ENCODE measurements at regions not wholly inside any gene's neighbourhood (a gene's known extent, or its start where the extent isn't known, plus 50 kb on each side); places are given as distances from the start of the nearest gene placed in this dataset.

DNA sequence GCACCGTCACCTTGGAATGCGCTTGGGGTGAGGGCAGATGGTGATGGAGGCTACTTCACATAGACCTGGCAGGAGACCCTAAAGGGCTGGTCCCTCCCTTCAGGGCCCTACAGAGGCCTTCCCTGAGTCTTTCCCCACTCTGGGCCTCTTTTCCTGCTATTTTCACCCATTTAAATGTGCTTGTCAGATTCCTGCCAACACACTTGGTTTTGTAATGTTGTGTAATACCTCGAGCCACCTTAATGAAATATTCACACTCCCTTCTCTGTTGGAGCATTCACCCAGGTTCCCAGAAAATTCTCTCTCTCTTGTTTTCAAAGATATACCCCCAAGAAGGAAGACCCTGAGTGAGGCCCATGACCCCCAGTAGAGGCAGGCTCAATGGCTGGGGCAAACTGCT is 456.6 kb upstream of the DYNLRB2 start:
- peak overlapping the region; percentile 43 for H4K91ac ChIP-seq (ENCODE audit: low read depth, low read length)
- no peak overlapping the region for H2BK5ac ChIP-seq (ENCODE audit: low read depth, low read length, poor library complexity)
- H3K36me3 ChIP-seq (ENCODE audit: control insufficient read depth in 1 of 2, insufficient read depth in 2 of 2, low read length in 2 of 2), result no peaks in the 10 kb centered on the region
- DNase-seq, result no peak
- H4K12ac ChIP-seq (ENCODE audit: low read depth, low read length), result no peak overlapping the region
- H2AK5ac ChIP-seq (ENCODE audit: low read length), result peak overlapping the region; percentile 59
- peaks cover 0 to 2% of the 10 kb centered on the region in 2 experiments for H3K4me1 ChIP-seq (ENCODE audit: control insufficient read depth in 1 of 2, insufficient read depth in 2 of 2, low read length in 2 of 2)
- H3K27ac ChIP-seq (ENCODE audit: low read depth, low read length), result no peak overlapping the region
- H3K23ac ChIP-seq (ENCODE audit: low read length), result no peak overlapping the region
- no peak overlapping the region for H3K9ac ChIP-seq (ENCODE audit: low read length)
- H2AFZ ChIP-seq (ENCODE audit: insufficient read depth, low read length, poor library complexity), result no peak overlapping the region
- H3K79me1 ChIP-seq (ENCODE audit: low read length), result peaks cover 2% of the 10 kb centered on the region
- no peaks in the 10 kb centered on the region for H3K9me3 ChIP-seq (ENCODE audit: insufficient read depth, low read depth, low read length)
- H3K4ac ChIP-seq (ENCODE audit: low read depth, low read length), result no peak overlapping the region
- H2BK120ac ChIP-seq (ENCODE audit: insufficient read depth, low read length, poor library complexity), result no peak overlapping the region
- no CpG with 5 or more reads among the region's 3 CpGs for WGBS (ENCODE audit: extremely low coverage, insufficient coverage, insufficient read length)
- H3K14ac ChIP-seq (ENCODE audit: low read length), result no peak overlapping the region
- H3K27me3 ChIP-seq (ENCODE audit: insufficient read depth, low read length), result no peaks in the 10 kb centered on the region
- H3K18ac ChIP-seq (ENCODE audit: low read length), result no peak overlapping the region
- H4K8ac ChIP-seq (ENCODE audit: low read depth, low read length), result no peak overlapping the region
- H2BK12ac ChIP-seq (ENCODE audit: low read length), result no peak overlapping the region
- no peak overlapping the region for H3K4me2 ChIP-seq (ENCODE audit: low read length)
- no peak overlapping the region for H3K4me3 ChIP-seq (ENCODE audit: low read depth, low read length)
- H3K79me2 ChIP-seq (ENCODE audit: control insufficient read depth, insufficient read depth, low read length, poor library complexity), result no peaks in the 10 kb centered on the region

DNA sequence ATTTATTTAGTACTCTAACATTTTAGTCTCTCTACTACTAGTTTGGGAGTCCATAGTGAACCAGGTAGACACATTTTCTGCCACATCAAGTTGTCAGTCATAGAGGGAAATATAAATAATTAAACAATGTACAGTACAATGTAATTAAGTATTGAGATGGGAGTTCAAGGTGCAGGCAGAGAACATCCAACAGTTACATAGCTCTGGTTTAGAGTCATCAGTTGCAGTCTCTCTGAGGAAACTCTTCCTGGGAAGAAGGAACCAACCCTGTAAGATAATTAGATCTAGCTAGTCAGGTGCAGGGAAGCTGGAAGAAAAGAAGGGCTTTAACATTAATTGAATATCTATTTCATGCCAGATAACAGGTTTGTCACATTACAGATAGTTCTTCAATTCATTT is 457.9 kb upstream of the DYNLRB2 start:
- H2BK12ac ChIP-seq (ENCODE audit: low read length), result no peak overlapping the region
- no peak overlapping the region for H4K91ac ChIP-seq (ENCODE audit: low read depth, low read length)
- H3K14ac ChIP-seq (ENCODE audit: low read length), result no peak overlapping the region
- no peak overlapping the region for H2AK5ac ChIP-seq (ENCODE audit: low read length)
- peaks cover 2% of the 10 kb centered on the region for H3K79me1 ChIP-seq (ENCODE audit: low read length)
- no peaks in the 10 kb centered on the region for H3K27me3 ChIP-seq (ENCODE audit: insufficient read depth, low read length)
- no peak overlapping the region for H2AFZ ChIP-seq (ENCODE audit: insufficient read depth, low read length, poor library complexity)
- no peak overlapping the region for H4K8ac ChIP-seq (ENCODE audit: low read depth, low read length)
- no peak overlapping the region for H3K4me3 ChIP-seq (ENCODE audit: low read depth, low read length)
- no peak overlapping the region for H3K9ac ChIP-seq (ENCODE audit: low read length)
- no peak overlapping the region for H2BK5ac ChIP-seq (ENCODE audit: low read depth, low read length, poor library complexity)
- no peaks in the 10 kb centered on the region for H3K79me2 ChIP-seq (ENCODE audit: control insufficient read depth, insufficient read depth, low read length, poor library complexity)
- H3K27ac ChIP-seq (ENCODE audit: low read depth, low read length), result no peak overlapping the region
- H3K23ac ChIP-seq (ENCODE audit: low read length), result no peak overlapping the region
- H4K12ac ChIP-seq (ENCODE audit: low read depth, low read length), result no peak overlapping the region
- H3K18ac ChIP-seq (ENCODE audit: low read length), result no peak overlapping the region
- no peak for DNase-seq
- no peaks in the 10 kb centered on the region for H3K9me3 ChIP-seq (ENCODE audit: insufficient read depth, low read depth, low read length)
- no peak overlapping the region for H3K4ac ChIP-seq (ENCODE audit: low read depth, low read length)
- H3K4me2 ChIP-seq (ENCODE audit: low read length), result no peak overlapping the region
- H2BK120ac ChIP-seq (ENCODE audit: insufficient read depth, low read length, poor library complexity), result no peak overlapping the region
- peaks cover 0 to 2% of the 10 kb centered on the region in 2 experiments for H3K4me1 ChIP-seq (ENCODE audit: control insufficient read depth in 1 of 2, insufficient read depth in 2 of 2, low read length in 2 of 2)
- no peaks in the 10 kb centered on the region for H3K36me3 ChIP-seq (ENCODE audit: control insufficient read depth in 1 of 2, insufficient read depth in 2 of 2, low read length in 2 of 2)

DNA sequence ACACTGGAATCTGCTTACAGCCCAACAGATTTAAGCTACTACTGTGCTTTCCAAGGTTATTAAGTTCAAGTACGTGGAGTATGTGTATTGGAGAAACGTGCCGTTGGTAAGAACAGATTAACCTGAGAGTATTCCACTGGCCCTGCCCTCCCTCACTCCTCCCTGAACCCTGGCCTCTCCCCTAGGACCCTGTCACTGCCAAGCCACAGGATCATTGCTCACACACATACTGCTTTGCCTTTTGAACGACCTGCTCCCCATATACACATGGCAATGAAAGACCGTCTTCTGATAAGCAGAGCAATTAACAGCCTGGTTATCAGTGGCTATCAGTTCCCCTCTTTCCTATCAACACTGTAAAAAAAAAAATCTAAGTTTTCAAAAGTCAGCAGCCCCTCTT is 458.9 kb upstream of the DYNLRB2 start:
- Histone ChIP-seq H2AK5ac (ENCODE audit: low read length) (no peak overlapping the region), H3K27ac (ENCODE audit: low read depth, low read length) (no peak overlapping the region), H4K12ac (ENCODE audit: low read depth, low read length) (no peak overlapping the region), H3K4me3 (ENCODE audit: low read depth, low read length) (no peak overlapping the region), H3K9ac (ENCODE audit: low read length) (no peak overlapping the region), H2AFZ (ENCODE audit: insufficient read depth, low read length, poor library complexity) (no peak overlapping the region), H3K18ac (ENCODE audit: low read length) (no peak overlapping the region), H4K91ac (ENCODE audit: low read depth, low read length) (no peak overlapping the region), H4K8ac (ENCODE audit: low read depth, low read length) (no peak overlapping the region), H3K27me3 (ENCODE audit: insufficient read depth, low read length) (no peaks in the 10 kb centered on the region), H3K79me2 (ENCODE audit: control insufficient read depth, insufficient read depth, low read length, poor library complexity) (no peaks in the 10 kb centered on the region), H3K36me3 (ENCODE audit: control insufficient read depth in 1 of 2, insufficient read depth in 2 of 2, low read length in 2 of 2) (no peaks in the 10 kb centered on the region), H2BK120ac (ENCODE audit: insufficient read depth, low read length, poor library complexity) (no peak overlapping the region), H2BK5ac (ENCODE audit: low read depth, low read length, poor library complexity) (no peak overlapping the region), H3K79me1 (ENCODE audit: low read length) (peaks cover 2% of the 10 kb centered on the region), H3K4me1 (ENCODE audit: control insufficient read depth in 1 of 2, insufficient read depth in 2 of 2, low read length in 2 of 2) (peaks cover 0 to 2% of the 10 kb centered on the region in 2 experiments), H3K14ac (ENCODE audit: low read length) (no peak overlapping the region), H3K4ac (ENCODE audit: low read depth, low read length) (no peak overlapping the region), H3K4me2 (ENCODE audit: low read length) (no peak overlapping the region), H3K9me3 (ENCODE audit: insufficient read depth, low read depth, low read length) (no peaks in the 10 kb centered on the region), H2BK12ac (ENCODE audit: low read length) (no peak overlapping the region), H3K23ac (ENCODE audit: low read length) (no peak overlapping the region)
- no peak for DNase-seq
- no CpG with 5 or more reads among the region's 5 CpGs for WGBS (ENCODE audit: extremely low coverage, insufficient coverage, insufficient read length)

DNA sequence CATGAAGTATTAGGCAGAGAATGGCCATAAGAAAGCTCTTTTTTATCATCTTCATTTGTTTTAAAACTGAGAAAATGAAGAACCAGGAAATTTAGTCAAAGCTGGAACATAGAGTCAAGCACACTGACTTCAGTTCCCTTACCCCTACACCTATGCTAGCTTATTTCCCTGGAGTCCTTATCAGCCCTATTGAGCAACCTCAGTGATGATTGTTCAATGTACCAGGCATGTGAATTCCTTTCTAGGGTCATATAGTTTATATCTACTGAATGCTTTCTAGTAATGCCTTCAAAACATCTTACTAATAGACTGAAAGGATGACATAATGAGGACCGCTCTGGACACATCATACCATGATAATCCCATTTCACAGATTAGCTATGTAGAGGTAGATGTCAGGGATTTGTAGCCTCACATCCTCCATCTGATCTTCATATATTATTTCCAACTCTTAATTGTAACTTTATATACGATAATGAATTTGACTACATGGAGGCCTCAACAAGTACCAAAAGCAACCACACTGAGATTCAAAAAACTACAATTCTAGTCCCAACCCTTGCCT is 460.4 kb upstream of the DYNLRB2 start:
- Histone ChIP-seq H3K9ac (ENCODE audit: low read length) (no peak overlapping the region), H2BK120ac (ENCODE audit: insufficient read depth, low read length, poor library complexity) (no peak overlapping the region), H3K14ac (ENCODE audit: low read length) (no peak overlapping the region), H3K27me3 (ENCODE audit: insufficient read depth, low read length) (no peaks in the 10 kb centered on the region), H2AK5ac (ENCODE audit: low read length) (no peak overlapping the region), H3K79me2 (ENCODE audit: control insufficient read depth, insufficient read depth, low read length, poor library complexity) (no peaks in the 10 kb centered on the region), H3K18ac (ENCODE audit: low read length) (no peak overlapping the region), H3K9me3 (ENCODE audit: insufficient read depth, low read depth, low read length) (no peaks in the 10 kb centered on the region), H3K4me1 (ENCODE audit: control insufficient read depth in 1 of 2, insufficient read depth in 2 of 2, low read length in 2 of 2) (peaks cover 0 to 2% of the 10 kb centered on the region in 2 experiments), H3K79me1 (ENCODE audit: low read length) (peaks cover 2% of the 10 kb centered on the region), H4K12ac (ENCODE audit: low read depth, low read length) (no peak overlapping the region), H2AFZ (ENCODE audit: insufficient read depth, low read length, poor library complexity) (no peak overlapping the region), H3K27ac (ENCODE audit: low read depth, low read length) (no peak overlapping the region), H4K91ac (ENCODE audit: low read depth, low read length) (no peak overlapping the region), H3K36me3 (ENCODE audit: control insufficient read depth in 1 of 2, insufficient read depth in 2 of 2, low read length in 2 of 2) (no peaks in the 10 kb centered on the region), H3K23ac (ENCODE audit: low read length) (no peak overlapping the region), H2BK12ac (ENCODE audit: low read length) (no peak overlapping the region), H4K8ac (ENCODE audit: low read depth, low read length) (no peak overlapping the region), H2BK5ac (ENCODE audit: low read depth, low read length, poor library complexity) (no peak overlapping the region), H3K4me3 (ENCODE audit: low read depth, low read length) (no peak overlapping the region), H3K4ac (ENCODE audit: low read depth, low read length) (no peak overlapping the region), H3K4me2 (ENCODE audit: low read length) (no peak overlapping the region)
- WGBS (ENCODE audit: extremely low coverage, insufficient coverage, insufficient read length), result no CpG with 5 or more reads among the region's 2 CpGs
- DNase-seq, result peak; percentile 70 to 87

Measured in trophoblast cell (in vitro differentiated cells and primary cell).